Activated T-cell treated with anti-CD3 and anti-CD28 coated beads, Interleukin-2, amount 50 U/mL, for 4 hours (primary cell): ENCODE measurements at regions not wholly inside any gene's neighbourhood (a gene's known extent, or its start where the extent isn't known, plus 50 kb on each side); places are given as distances from the start of the nearest gene placed in this dataset.
"Not testable (repeated sequence)": the region's sequence is repeated elsewhere in the genome, so short reads cannot be mapped to it uniquely, and the experiment has no call there.

ENCODE experiments used
- ATAC-seq, 2 donors: fragments of 200-7000 bp; cut with Tn5 transposase; one replicate each; pipeline ENCODE4 v1.10.0; 2021
- DNase-seq: peaks from one replicate; pipeline ENCODE4 v3.0.0-alpha.2; 2020
- H3K27me3 Mint-ChIP-seq: one replicate; pipeline ENCODE4 v1.8.0; 2021; ENCODE audit warnings: low read depth, mixed read lengths
- H3K36me3 Mint-ChIP-seq: one replicate; pipeline ENCODE4 v1.8.0; 2022; ENCODE audit warnings: mixed read lengths; ENCODE audit not compliant: insufficient read depth
- H3K4me1 Mint-ChIP-seq: one replicate; pipeline ENCODE4 v1.8.0; 2021; ENCODE audit warnings: low read depth, mixed read lengths
- H3K4me3 Mint-ChIP-seq: one replicate; pipeline ENCODE4 v1.8.0; 2021; ENCODE audit warnings: mild to moderate bottlenecking, moderate library complexity, mixed read lengths
- H3K9me3 Mint-ChIP-seq: one replicate; pipeline ENCODE4 v1.8.0; 2021; ENCODE audit warnings: mixed read lengths

DNA sequence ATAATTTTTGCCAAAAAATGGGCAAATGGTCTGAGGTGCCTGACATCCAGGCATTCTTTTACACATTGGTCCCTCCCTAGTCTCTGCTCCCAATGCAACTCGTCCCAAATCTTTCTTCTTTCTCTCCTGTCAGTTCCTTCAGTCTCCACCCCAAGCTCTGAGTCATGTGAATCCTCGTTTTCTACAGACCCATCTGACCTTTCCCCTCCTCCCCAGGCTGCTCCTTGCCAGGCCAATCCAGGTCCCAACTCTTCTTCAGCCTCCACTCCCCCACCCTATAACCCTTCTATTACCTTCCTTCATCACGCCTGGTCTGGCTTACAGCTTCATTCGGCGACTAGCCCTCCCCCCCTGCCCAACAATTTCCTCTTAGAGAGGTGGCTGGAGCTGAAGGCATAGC lies 55.3 kb downstream of the BBS10 start:
- not testable (repeated sequence) for H3K27me3 Mint-ChIP-seq, DNase-seq, H3K4me3 Mint-ChIP-seq, H3K9me3 Mint-ChIP-seq, H3K36me3 Mint-ChIP-seq, H3K4me1 Mint-ChIP-seq, ATAC-seq

DNA sequence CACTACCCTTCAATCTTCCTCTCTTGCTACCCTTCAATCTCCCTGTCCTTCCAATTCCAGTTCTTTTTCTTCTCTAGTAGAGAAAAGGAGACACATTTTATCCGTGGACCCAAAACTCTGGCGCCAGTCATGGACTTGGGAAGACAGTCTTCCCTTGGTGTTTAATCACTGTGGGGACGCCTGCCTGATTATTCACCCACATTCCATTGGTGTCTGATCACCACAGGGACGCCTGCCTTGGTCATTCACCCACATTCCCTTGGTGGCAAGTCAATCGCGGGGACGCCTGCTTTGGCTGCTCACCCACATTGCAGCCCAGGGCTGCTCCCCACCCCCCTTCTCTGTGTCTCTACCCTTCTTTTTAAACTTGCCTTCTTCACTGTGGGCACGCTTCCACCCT lies 55.9 kb downstream of the BBS10 start:
- not testable (repeated sequence) for H3K9me3 Mint-ChIP-seq, H3K4me1 Mint-ChIP-seq, H3K4me3 Mint-ChIP-seq, DNase-seq, ATAC-seq, H3K27me3 Mint-ChIP-seq, H3K36me3 Mint-ChIP-seq

DNA sequence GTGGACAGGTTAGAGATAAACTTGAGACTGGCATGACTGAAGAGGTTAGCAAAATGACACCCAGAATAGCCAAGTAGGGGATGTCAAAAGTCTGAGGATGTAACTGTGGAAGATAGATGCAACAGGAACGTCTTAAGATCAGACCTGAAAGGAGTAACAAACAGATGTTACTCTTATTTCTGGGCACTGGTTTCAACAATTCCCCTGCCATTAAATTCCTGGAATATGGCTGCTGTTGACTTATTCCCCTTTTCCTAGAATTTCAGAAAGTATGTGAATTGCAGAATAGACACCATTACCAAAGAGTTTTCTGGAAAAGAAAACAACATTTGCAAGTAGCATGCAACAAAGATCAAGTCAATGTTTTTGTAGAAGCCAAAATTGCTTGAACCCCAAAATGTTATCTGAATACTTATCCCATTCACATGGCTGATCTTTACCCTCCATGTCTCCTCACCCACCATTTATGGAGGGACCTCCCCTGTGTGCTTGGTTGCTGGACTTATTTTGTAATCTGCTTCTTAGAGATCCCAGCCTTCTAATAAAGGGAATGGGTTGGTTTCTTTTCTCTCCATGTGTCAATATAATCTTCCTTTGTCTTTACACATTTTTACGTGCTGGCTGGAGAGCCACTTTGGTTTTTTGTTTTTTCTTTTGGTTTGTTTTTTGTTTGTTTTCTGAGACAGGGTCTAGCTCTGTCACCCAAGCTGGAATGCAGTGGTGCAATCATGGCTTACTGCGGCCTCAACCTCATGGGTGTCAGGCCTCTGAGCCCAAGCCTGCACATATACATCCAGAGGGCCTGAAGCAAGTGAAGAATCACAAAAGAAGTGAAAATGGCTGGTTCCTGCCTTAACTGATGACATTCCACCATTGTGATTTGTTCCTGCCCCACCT lies 57.0 kb downstream of the BBS10 start:
- Mint-ChIP-seq H3K9me3 (peaks cover 4% of the 10 kb centered on the region), H3K36me3 (no peaks in the 10 kb centered on the region), H3K4me3 (no peak overlapping the region), H3K4me1 (no peaks in the 10 kb centered on the region), H3K27me3 (peaks cover 4% of the 10 kb centered on the region)
- no peak for DNase-seq
- ATAC-seq: no peak

DNA sequence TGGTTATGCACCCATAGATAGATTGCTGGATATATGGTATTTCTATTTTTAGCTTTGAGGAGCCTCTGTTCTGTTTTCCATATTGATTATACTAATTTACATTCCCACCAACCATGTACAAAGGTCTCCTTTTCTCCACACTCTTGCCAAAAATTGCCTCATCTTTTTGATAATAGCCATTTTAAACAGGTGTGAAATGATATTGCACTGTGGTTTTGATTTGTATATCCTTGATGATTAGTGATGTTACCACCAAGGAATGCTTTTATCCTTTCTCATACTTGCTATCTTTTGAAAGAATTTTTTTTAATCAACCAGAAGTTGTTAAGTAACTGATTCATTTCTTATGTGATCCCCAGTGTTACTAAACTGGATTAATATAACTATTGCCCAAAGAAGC lies 60.0 kb downstream of the BBS10 start:
- H3K9me3 Mint-ChIP-seq: peaks cover 4% of the 10 kb centered on the region
- ATAC-seq: no peak
- no peak overlapping the region for H3K4me3 Mint-ChIP-seq

DNA sequence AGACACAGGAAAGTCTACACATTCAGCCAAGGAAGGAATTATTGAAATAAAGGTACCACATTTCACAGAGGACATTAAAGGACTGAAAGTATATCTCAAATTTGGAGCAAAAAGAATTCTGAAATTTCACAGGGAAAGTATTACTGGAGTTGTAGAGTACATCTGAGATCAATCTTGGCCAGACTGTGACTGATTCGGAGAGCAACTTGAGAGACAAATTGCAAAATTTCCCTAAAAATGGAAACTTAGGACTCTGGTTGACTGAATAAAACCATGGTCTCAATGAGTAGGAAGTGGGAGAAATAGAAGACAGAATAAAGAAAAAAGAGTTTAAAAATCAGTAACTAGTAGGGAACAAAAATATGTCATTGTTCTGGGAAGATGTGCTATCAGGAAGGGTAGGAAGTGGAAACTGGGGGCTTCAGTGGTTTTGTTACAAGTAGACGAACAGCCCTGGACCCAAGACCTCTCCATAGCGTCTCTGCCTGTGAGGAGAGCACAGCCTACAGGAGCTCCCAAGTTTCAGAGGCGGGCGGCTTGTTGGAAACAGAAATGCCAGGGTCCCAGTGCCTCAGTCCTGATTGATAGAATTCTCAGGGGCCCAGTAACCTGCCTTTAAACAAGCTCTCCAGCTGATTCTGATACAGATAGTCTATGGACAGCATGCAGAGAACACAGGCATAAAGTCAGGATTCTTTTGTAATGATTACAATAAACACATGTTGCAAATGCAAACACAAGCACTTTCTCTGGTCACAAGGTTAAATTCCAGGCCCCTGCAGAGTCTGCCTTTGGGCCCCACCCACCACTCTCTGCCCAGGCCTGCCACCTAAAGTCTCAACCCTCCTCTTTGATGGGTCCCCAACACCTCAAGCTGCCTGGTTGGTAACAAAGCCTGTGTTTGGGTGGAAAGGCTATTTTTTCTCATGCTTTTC lies 63.1 kb downstream of the BBS10 start:
- ATAC-seq (no peak), DNase-seq (no peak)
- Mint-ChIP-seq H3K4me3 (no peak overlapping the region), H3K4me1 (no peaks in the 10 kb centered on the region), H3K36me3 (no peaks in the 10 kb centered on the region), H3K9me3 (no peaks in the 10 kb centered on the region), H3K27me3 (peaks cover 9% of the 10 kb centered on the region)

More for the DNA sequence above, 60.0 kb downstream of the BBS10 start:
- no peak for DNase-seq
- Mint-ChIP-seq H3K27me3 (peaks cover 8% of the 10 kb centered on the region), H3K36me3 (no peaks in the 10 kb centered on the region), H3K4me1 (no peaks in the 10 kb centered on the region)

DNA sequence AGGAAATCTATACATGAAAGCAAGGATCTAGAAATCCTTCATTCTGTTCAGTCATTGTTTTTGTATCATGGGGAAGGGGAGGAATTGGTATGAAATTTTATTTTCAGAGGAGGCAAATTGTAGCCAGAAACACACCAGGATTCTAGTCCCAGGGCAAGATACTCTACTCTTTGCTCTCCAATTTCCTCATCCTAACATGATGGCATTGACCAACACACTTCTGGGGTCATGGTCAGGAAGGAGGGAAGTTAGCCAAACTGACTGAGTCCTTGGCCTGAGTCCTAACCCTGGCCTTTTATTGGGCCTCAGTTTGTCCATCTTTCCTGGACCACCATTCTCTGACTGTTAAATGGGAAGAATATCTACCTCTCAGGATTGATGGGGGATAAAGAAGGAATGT lies 65.5 kb downstream of the BBS10 start:
- ATAC-seq: no peak
- H3K4me3 Mint-ChIP-seq: no peak overlapping the region
- peaks cover 12% of the 10 kb centered on the region for H3K27me3 Mint-ChIP-seq
- no peaks in the 10 kb centered on the region for H3K36me3 Mint-ChIP-seq
- DNase-seq: no peak
- H3K4me1 Mint-ChIP-seq: no peaks in the 10 kb centered on the region
- no peaks in the 10 kb centered on the region for H3K9me3 Mint-ChIP-seq

DNA sequence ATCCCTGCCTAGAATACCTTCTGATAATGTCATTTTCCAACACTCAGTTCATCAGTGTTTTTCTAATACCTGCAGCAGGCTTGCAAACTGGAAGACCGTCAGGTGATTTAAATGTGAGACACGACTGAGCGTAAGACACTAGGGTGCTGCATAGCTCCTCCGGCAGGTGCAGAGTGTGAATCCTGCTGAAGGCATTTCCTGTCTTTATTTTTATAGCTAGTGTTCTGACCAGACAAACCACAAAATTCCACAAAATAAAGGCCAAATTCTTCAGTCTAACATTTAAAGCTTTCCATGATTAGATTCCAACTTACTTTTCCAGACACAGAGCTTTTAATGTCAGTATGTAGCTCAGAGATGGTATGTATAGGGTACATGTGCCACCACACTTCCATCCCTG lies 70.7 kb downstream of the BBS10 start:
- H3K36me3 Mint-ChIP-seq: no peaks in the 10 kb centered on the region
- ATAC-seq: no peak
- no peak for DNase-seq
- peaks cover 6% of the 10 kb centered on the region for H3K27me3 Mint-ChIP-seq
- H3K4me1 Mint-ChIP-seq: peaks cover 6% of the 10 kb centered on the region
- no peaks in the 10 kb centered on the region for H3K9me3 Mint-ChIP-seq
- no peak overlapping the region for H3K4me3 Mint-ChIP-seq

DNA sequence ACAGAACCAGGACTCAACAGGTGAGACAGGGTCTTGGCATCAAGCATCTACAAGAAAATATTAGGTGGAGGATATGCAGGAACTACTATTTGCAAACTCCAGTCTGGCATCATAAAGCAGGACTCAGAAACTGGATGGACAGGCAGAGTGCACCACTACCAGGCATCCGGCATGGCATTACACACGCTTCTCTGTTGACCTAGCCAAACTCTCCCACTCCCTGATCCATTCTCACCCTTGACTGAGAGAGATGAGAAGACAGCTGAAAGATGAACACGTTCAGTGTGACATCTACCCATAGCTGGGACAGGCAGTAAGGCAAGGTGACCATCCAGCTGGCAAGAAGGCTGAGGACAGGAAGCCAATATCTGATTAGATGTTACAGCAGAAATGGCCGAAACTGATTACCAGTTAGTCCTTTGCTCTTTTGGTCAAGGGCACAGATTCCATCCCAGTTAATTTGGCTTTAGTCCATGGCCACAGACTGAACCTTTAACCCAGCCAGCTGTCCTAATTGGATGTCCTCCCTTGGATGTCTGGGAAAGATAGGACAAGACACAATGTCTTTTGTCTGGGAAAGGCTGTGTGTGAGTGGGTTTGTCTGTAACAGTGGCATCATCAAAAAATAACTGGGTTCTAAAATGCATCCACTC lies 71.6 kb downstream of the BBS10 start:
- no peaks in the 10 kb centered on the region for H3K36me3 Mint-ChIP-seq
- no peak for DNase-seq
- H3K9me3 Mint-ChIP-seq: no peaks in the 10 kb centered on the region
- no peak for ATAC-seq
- H3K4me1 Mint-ChIP-seq: peaks cover 6% of the 10 kb centered on the region
- no peak overlapping the region for H3K4me3 Mint-ChIP-seq
- H3K27me3 Mint-ChIP-seq: peaks cover 8% of the 10 kb centered on the region

DNA sequence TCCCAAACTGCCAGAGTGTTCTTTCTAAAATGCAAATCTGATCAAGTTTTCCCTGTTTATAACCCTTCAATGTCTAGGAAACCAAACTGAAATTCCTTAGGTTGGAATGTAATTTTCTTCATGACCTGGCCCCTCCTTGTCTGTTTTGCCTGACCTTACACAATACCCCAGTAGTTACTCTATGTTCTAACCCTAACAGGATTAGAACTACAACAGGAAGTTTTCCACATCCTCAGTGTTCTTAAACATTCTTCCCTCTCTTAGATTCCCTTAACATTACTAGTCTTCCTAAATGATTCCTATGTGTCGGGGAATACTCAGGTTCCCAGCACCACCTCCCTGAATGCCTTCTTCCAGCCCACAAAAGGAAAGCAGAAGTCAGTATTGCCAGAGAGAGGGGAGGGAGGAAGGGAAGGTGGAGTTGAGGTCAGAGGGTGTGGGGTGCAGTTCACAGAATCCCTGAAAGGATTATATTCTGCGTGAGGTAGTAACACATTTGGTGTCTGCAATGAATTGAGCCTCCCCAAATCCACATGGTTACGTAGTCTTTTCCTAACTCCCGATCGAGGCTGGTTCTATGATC lies 72.6 kb downstream of the BBS10 start:
- Mint-ChIP-seq H3K4me1 (peaks cover 6% of the 10 kb centered on the region), H3K36me3 (no peaks in the 10 kb centered on the region), H3K4me3 (no peak overlapping the region), H3K9me3 (no peaks in the 10 kb centered on the region), H3K27me3 (peaks cover 5% of the 10 kb centered on the region)
- ATAC-seq (no peak), DNase-seq (no peak)

DNA sequence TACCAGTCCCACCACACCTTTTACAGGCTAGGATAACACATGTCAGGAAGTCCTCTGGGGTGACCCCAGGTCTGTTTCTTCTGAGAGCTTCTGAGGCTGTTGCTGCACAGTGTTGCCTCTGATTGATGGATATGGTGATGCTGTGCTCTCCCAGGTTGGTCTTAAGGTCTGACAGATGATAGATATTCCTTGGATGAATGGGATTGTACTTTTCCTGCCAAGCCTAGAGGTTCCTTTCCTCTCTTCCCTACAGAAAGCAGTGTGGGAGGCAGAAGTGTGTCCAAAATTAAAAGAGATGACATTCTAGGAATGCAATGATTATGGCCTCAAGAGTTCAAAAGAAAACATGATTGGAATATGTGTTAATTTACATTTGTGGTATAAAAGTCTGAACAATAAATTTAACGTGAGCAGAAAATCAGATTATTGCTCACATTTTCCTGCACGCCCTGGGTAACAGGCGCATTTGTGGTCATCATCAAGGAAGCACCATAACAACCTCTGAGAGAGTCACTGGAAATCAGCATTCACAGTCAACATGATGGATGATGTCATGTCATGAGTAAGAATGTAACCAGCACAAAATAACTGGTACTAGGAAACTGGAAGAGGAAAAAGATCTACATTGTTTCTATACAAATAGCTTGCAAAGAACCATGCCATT lies 73.7 kb downstream of the BBS10 start:
- H3K4me3 Mint-ChIP-seq: no peak overlapping the region
- no peaks in the 10 kb centered on the region for H3K9me3 Mint-ChIP-seq
- peaks cover 5% of the 10 kb centered on the region for H3K27me3 Mint-ChIP-seq
- DNase-seq (no peak), ATAC-seq (peak; percentile 82 to 88)
- no peaks in the 10 kb centered on the region for H3K36me3 Mint-ChIP-seq
- peaks cover 6% of the 10 kb centered on the region for H3K4me1 Mint-ChIP-seq

DNA sequence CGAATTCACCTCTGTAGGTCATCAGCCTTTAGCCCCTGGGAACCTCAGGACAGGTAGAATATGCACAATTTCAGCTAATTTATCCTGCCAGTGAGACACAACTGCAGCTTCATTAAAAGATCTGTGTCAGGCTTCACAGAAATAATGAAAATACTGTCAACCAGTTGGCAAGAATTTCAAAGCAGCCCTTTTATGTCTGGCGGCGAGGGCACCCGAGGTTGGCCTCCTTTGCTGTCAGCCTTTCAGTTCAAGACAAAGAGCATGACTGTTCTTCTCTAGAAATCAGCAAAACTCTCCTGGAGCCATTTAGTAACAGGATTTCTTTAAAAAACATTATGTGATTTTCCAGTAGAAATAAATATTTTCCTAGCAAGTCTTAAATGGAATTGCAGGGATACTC lies 75.9 kb downstream of the BBS10 start:
- Mint-ChIP-seq H3K9me3 (no peaks in the 10 kb centered on the region), H3K27me3 (peaks cover 7% of the 10 kb centered on the region), H3K36me3 (no peaks in the 10 kb centered on the region), H3K4me1 (peaks cover 6% of the 10 kb centered on the region), H3K4me3 (no peak overlapping the region)
- no peak for ATAC-seq
- no peak for DNase-seq

DNA sequence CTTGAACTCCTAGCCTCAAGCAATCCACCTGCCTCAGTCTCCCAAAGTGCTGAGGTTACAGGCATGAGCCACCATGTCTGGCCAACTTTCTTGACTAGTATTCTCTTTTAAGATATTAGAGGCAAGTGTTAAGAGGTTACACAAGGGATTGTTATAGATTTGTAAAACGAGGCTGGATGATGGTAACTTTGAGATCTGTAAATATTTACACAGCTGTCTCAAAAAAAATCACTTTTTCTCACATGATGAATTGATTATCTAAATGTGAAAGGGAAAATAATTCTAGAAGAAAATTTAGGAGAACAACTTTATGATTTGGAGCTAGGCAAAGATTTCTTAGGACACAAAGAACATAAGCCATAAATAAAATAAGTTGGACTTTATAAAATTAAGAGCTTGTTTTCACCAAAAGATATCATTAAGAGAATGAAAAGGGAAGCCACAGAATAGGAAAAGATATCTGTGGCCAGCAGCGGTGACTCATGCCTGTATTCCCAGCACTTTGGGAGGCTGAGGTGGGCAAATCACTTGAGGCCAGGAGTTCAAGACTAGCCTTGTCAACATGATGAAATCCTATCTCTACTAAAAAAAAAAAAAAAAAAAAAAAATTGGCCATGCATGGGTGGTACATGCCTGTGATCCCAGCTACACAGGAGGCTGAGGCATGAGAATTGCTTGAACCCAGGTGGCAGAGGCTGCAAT lies 77.4 kb downstream of the BBS10 start:
- ATAC-seq (no peak), DNase-seq (no peak)
- Mint-ChIP-seq H3K4me3 (no peak overlapping the region), H3K4me1 (peaks cover 6% of the 10 kb centered on the region), H3K36me3 (no peaks in the 10 kb centered on the region), H3K27me3 (peaks cover 13% of the 10 kb centered on the region), H3K9me3 (no peaks in the 10 kb centered on the region)

DNA sequence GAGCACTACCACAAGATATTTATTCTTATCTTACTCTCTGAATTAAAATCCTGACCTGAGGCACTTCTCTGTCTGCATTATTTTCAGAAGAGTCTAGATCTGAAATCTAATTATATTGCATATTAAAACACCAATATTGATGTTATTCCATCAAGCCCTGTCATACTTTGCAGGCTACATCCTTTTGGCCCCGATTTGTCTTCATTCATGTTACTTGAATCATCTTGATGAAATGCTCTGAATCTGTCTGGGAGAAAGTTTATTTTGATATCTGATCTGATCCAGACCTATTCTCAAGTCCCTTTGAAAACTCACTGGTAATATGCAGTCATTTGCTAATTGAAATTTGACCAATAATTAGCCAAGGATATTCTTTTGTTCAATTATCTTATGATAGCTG lies 79.9 kb downstream of the BBS10 start:
- no peak overlapping the region for H3K4me3 Mint-ChIP-seq
- no peaks in the 10 kb centered on the region for H3K4me1 Mint-ChIP-seq
- H3K27me3 Mint-ChIP-seq: peaks cover 20% of the 10 kb centered on the region
- no peaks in the 10 kb centered on the region for H3K36me3 Mint-ChIP-seq
- DNase-seq (no peak), ATAC-seq (no peak)
- H3K9me3 Mint-ChIP-seq: no peaks in the 10 kb centered on the region
